IPS-18a (cell line): ENCODE measurements at regions not wholly inside any gene's neighbourhood (a gene's known extent, or its start where the extent isn't known, plus 50 kb on each side); places are given as distances from the start of the nearest gene placed in this dataset.
A peak's percentile ranks its signal among the peaks of the same experiment; 100 is the strongest.
"Not testable (repeated sequence)": the region's sequence is repeated elsewhere in the genome, so short reads cannot be mapped to it uniquely, and the experiment has no call there.

ENCODE experiments used
- H3K27ac ChIP-seq: one replicate; pipeline ENCODE4 v1.5.1; 2013; ENCODE audit warnings: low read length
- H3K27me3 ChIP-seq: one replicate; pipeline ENCODE4 v1.6.1; 2013; ENCODE audit warnings: mild to moderate bottlenecking, low read length; ENCODE audit not compliant: control insufficient read depth, insufficient read depth
- H3K36me3 ChIP-seq: one replicate; pipeline ENCODE4 v1.6.1; 2013; ENCODE audit warnings: low read depth, low read length; ENCODE audit not compliant: control insufficient read depth
- H3K4me1 ChIP-seq: one replicate; pipeline ENCODE4 v1.6.1; 2013; ENCODE audit warnings: low read depth, low read length; ENCODE audit not compliant: control insufficient read depth
- H3K4me3 ChIP-seq: one replicate; pipeline ENCODE4 v1.5.1; 2013; ENCODE audit warnings: low read length
- H3K9ac ChIP-seq: one replicate; pipeline ENCODE4 v1.6.1; 2013; ENCODE audit warnings: mild to moderate bottlenecking, low read length, moderate library complexity
- H3K9me3 ChIP-seq: one replicate; pipeline ENCODE4 v1.6.1; 2013; ENCODE audit warnings: low read depth, low read length; ENCODE audit not compliant: control insufficient read depth

GRCh38 chr6:142016666-142017065 lies 116.1 kb upstream of the GJE1 start:
- not testable (repeated sequence) for H3K27me3 ChIP-seq, H3K36me3 ChIP-seq, H3K4me3 ChIP-seq, H3K9ac ChIP-seq, H3K9me3 ChIP-seq, H3K27ac ChIP-seq
- H3K4me1 ChIP-seq: peaks cover 18% of the 10 kb centered on the region

DNA sequence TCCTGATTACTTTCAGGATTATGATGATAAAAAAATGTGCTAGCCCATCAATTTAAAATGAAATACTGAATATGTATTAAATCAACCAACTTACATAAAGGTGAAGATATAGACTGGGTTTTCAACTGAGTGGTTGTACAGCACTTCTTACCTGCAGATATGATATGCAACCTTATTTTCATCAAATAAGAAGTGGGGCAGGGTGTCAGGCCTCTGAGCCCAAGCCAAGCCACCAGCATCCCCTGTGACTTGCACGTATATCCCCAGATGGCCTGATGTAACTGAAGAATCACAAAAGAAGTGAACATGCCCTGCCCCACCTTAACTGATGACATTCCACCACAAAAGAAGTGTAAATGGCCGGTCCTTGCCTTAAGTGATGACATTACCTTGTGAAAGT lies 117.3 kb upstream of the GJE1 start:
- peak overlapping the region; percentile 87 for H3K27ac ChIP-seq
- peak overlapping the region; percentile 68 for H3K9ac ChIP-seq
- peak overlapping the region; percentile 54 for H3K4me3 ChIP-seq
- not testable (repeated sequence) for H3K9me3 ChIP-seq, H3K27me3 ChIP-seq, H3K36me3 ChIP-seq
- H3K4me1 ChIP-seq: peaks cover 18% of the 10 kb centered on the region

DNA sequence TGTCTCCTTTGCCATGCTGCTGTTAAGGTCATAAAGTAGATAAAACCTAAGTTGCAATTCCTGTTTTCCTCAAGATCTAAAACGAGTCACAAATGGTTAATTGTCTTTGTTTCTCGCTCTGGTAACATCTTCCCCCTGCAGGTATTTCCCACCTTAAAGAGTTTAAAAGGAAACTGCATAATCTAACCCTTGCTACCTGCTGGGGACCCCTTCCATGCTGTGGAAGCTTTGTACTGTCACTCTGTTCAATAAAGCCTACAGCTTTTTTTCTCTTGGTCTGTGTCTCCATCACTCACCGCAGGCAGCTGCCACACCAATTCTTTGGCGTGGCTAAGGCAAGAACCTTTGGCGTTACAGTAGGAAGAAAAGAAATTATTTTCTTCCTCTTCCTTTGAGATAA lies 117.7 kb upstream of the GJE1 start:
- peak overlapping the region; percentile 68 for H3K9ac ChIP-seq
- H3K27ac ChIP-seq: peak overlapping the region; percentile 87
- H3K4me3 ChIP-seq: peak overlapping the region; percentile 54
- H3K27me3 ChIP-seq: no peaks in the 10 kb centered on the region
- H3K36me3 ChIP-seq: no peaks in the 10 kb centered on the region
- peaks cover 18% of the 10 kb centered on the region for H3K4me1 ChIP-seq
- no peaks in the 10 kb centered on the region for H3K9me3 ChIP-seq

- Histone ChIP-seq H3K27ac (peak overlapping the region; percentile 87), H3K4me3 (peak overlapping the region; percentile 54)
These were observed 118.2 kb upstream of the GJE1 start for GRCh38 chr6:142014515-142014914.

GRCh38 chr6:142013875-142014495 lies 118.7 kb upstream of the GJE1 start:
- H3K9ac ChIP-seq: peak overlapping the region; percentile 68
- peaks cover 18% of the 10 kb centered on the region for H3K4me1 ChIP-seq
- H3K4me3 ChIP-seq: peak overlapping the region; percentile 54
- no peak overlapping the region for H3K27ac ChIP-seq
- no peaks in the 10 kb centered on the region for H3K27me3 ChIP-seq
- H3K36me3 ChIP-seq: no peaks in the 10 kb centered on the region
- H3K9me3 ChIP-seq: no peaks in the 10 kb centered on the region

More at GRCh38 chr6:142014515-142014914, 118.2 kb upstream of the GJE1 start:
- peak overlapping the region; percentile 68 for H3K9ac ChIP-seq
- H3K9me3 ChIP-seq: no peaks in the 10 kb centered on the region
- H3K36me3 ChIP-seq: no peaks in the 10 kb centered on the region
- H3K27me3 ChIP-seq: no peaks in the 10 kb centered on the region
- H3K4me1 ChIP-seq: peaks cover 18% of the 10 kb centered on the region

- H3K27me3 ChIP-seq: no peaks in the 10 kb centered on the region
- no peaks in the 10 kb centered on the region for H3K9me3 ChIP-seq
- H3K4me3 ChIP-seq: no peak overlapping the region
- peaks cover 18% of the 10 kb centered on the region for H3K4me1 ChIP-seq
- H3K9ac ChIP-seq: no peak overlapping the region
- no peaks in the 10 kb centered on the region for H3K36me3 ChIP-seq
- no peak overlapping the region for H3K27ac ChIP-seq
These were observed 119.4 kb upstream of the GJE1 start for GRCh38 chr6:142013287-142013686.

DNA sequence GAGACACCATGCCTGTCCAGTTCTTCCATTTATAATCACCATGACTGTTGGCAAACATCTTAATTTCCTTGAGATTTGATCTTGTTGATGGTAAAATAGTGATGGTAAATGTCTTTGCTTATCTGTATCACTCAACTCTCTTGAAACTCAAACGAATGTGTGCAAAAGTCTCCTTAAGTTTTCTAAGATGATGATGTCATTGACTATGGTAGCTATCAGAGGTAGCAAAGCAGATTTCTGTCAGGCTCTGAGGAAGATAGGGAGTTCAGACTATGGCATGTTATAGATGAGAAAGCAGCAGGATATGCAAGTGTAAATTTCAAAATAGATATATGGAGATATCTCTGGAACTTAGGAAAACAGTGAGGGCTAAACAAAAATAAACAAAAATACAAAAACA lies 121.0 kb upstream of the GJE1 start:
- Histone ChIP-seq H3K9ac (no peak overlapping the region), H3K27me3 (no peaks in the 10 kb centered on the region), H3K27ac (no peak overlapping the region), H3K36me3 (no peaks in the 10 kb centered on the region), H3K9me3 (no peaks in the 10 kb centered on the region), H3K4me3 (no peak overlapping the region), H3K4me1 (peaks cover 18% of the 10 kb centered on the region)

- no peaks in the 10 kb centered on the region for H3K36me3 ChIP-seq
- H3K4me1 ChIP-seq: peaks cover 18% of the 10 kb centered on the region
- no peak overlapping the region for H3K4me3 ChIP-seq
- H3K9ac ChIP-seq: no peak overlapping the region
- no peaks in the 10 kb centered on the region for H3K9me3 ChIP-seq
- no peak overlapping the region for H3K27ac ChIP-seq
- no peaks in the 10 kb centered on the region for H3K27me3 ChIP-seq
These were observed 121.6 kb upstream of the GJE1 start for GRCh38 chr6:142011156-142011555.

GRCh38 chr6:142009647-142010046 lies 123.1 kb upstream of the GJE1 start:
- Histone ChIP-seq H3K4me1 (peaks cover 9% of the 10 kb centered on the region), H3K27ac (no peak overlapping the region), H3K9me3 (no peaks in the 10 kb centered on the region), H3K9ac (no peak overlapping the region), H3K27me3 (no peaks in the 10 kb centered on the region), H3K4me3 (no peak overlapping the region), H3K36me3 (no peaks in the 10 kb centered on the region)

DNA sequence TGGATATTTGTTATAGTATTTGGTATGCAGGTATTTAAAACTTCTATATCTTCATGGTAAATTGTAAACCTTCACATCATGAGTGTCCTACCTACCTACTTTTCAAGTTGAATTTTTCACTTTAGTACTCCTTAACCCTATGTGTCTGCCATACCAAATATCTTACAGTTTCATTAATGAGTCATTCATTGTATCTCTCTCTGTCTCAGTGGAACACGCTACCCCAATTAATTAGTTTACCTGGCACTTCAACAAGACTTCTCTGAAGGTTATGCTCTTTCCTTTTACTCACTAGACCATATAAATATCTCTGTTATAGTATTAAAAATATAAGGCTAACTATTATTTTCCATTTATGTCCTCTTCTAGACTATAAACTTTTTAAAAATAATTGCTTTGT lies 123.9 kb upstream of the GJE1 start:
- H3K27me3 ChIP-seq: no peaks in the 10 kb centered on the region
- H3K4me1 ChIP-seq: peaks cover under 1% of the 10 kb centered on the region
- H3K9ac ChIP-seq: no peak overlapping the region
- H3K4me3 ChIP-seq: no peak overlapping the region
- no peaks in the 10 kb centered on the region for H3K9me3 ChIP-seq
- no peaks in the 10 kb centered on the region for H3K36me3 ChIP-seq
- no peak overlapping the region for H3K27ac ChIP-seq

- H3K36me3 ChIP-seq: no peaks in the 10 kb centered on the region
- no peak overlapping the region for H3K9ac ChIP-seq
- H3K27ac ChIP-seq: no peak overlapping the region
- no peaks in the 10 kb centered on the region for H3K4me1 ChIP-seq
- no peaks in the 10 kb centered on the region for H3K9me3 ChIP-seq
- no peak overlapping the region for H3K4me3 ChIP-seq
- H3K27me3 ChIP-seq: no peaks in the 10 kb centered on the region
These were observed 124.5 kb upstream of the GJE1 start for GRCh38 chr6:142008016-142008735.

DNA sequence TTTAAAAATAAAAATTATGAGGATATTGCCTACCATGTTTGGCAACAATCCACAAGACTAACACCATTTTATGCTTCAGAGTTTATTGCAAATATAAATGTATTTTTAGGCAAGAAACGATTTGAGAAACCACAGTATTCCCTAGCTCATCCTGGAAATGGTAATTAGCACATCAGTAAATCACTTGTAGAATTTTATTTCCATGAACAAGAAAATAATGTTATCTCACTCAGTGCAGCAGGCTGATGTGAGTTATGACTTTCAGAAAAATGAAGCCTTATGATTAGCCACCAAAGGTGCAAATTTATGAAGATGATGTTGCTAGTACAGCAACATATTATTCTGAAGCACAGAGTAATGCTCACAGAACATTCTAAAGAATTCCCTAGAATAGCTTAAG lies 127.7 kb upstream of the GJE1 start:
- Histone ChIP-seq H3K27ac (no peak overlapping the region), H3K4me1 (no peaks in the 10 kb centered on the region), H3K27me3 (no peaks in the 10 kb centered on the region), H3K9me3 (no peaks in the 10 kb centered on the region), H3K4me3 (no peak overlapping the region), H3K36me3 (no peaks in the 10 kb centered on the region), H3K9ac (no peak overlapping the region)
